Body of pancreas (tissue), 4 donors: ENCODE measurements at regions not wholly inside any gene's neighbourhood (a gene's known extent, or its start where the extent isn't known, plus 50 kb on each side); places are given as distances from the start of the nearest gene placed in this dataset.

ENCODE experiments used
- ATAC-seq: fragments of 150-250 bp; one replicate; pipeline ENCODE4 v1.9.1; 2016
- DNase-seq, 4 donors: peaks; one replicate each; pipeline ENCODE4 v3.0.0-alpha.2; 2019
- H3K27ac ChIP-seq, 4 donors: fragments of 200-600 bp; sonication (generic); 1 replicate in 3 of 4; 2 replicates in 1 of 4; pipeline versions ENCODE4 v1.5.1 to v1.6.1; 2016 to 2019; ENCODE audit warnings: mild to moderate bottlenecking in 1 of 4, mixed read lengths in 1 of 4, moderate library complexity in 1 of 4
- H3K27me3 ChIP-seq, 2 donors: fragments of 200-600 bp; sonication (generic); one replicate each; pipeline ENCODE4 v1.6.0; 2016; ENCODE audit warnings: mild to moderate bottlenecking in 1 of 2
- H3K36me3 ChIP-seq, 2 donors: fragments of 200-600 bp; sonication (generic); replicated peaks in 1 of 2; 2 replicates each; pipeline ENCODE4 v1.5.1; 2016; ENCODE audit warnings: low read depth in 2 of 2; ENCODE audit not compliant: insufficient read depth in 1 of 2
- H3K4me1 ChIP-seq: fragments of 200-600 bp; sonication (generic); one replicate; pipeline ENCODE4 v1.6.0; 2016
- H3K4me3 ChIP-seq, 2 donors: fragments of 200-600 bp; sonication (generic); 1 replicate in 1 of 2; 2 replicates in 1 of 2; pipeline ENCODE4 v1.5.1; 2016 to 2019
- H3K9me3 ChIP-seq, 3 donors: fragments of 200-600 bp; sonication (generic); 1 replicate in 2 of 3; 2 replicates in 1 of 3; pipeline ENCODE4 v1.5.1; 2016
- POLR2A ChIP-seq, 3 donors: fragments of 450-650 bp; IDR thresholded peaks; one replicate each; pipeline ENCODE4 v1.6.1; 2016; ENCODE audit warnings: antibody characterized with exemption in 3 of 3, mild to moderate bottlenecking in 2 of 3
- WGBS, 2 donors: methylation state at CpG; one replicate each; pipeline ENCODE4 v1.1.5; 2017; 5-methylcytosine and 5-hydroxymethylcytosine counted together
- intact Hi-C: fragments of 100-400 bp; cut with DNase I; formaldehyde crosslinking; loops from one replicate; pipeline ENCODE4 v1.15.1; 2023
- TF ChIP-seq, protein P1 (sequence below), 7 experiments: fragments of 450-650 bp in 4 of 7; fragments of 200-600 bp in 3 of 7; sonication (generic) in 3 of 7; IDR thresholded peaks; one replicate each; pipeline ENCODE4 v1.5.1; 2016 to 2019; ENCODE audit warnings: antibody characterized with exemption in 7 of 7

DNA sequence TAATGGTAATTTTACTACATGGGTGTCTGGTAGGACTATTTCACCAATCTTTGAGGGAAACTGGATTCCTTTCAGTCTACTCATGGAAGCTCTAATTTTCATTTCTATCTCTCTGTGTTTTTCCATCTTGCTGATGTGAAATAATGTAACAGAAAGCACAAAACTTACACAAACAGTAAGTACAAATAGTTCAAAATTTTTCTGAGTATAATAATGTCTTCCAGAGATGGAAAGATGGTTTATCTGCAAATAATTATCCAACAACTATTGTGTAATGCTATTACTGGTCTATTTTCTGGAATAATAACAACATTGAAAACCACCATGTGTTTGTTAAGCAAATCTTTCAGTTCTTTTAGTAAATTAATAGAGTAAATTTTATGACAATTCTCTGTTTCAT is 565.8 kb upstream of the MGMT start:
- Histone ChIP-seq H3K27me3 (no peaks in the 10 kb centered on the region), H3K27ac (no peak overlapping the region), H3K4me1 (no peaks in the 10 kb centered on the region), H3K4me3 (no peak overlapping the region), H3K9me3 (no peaks in the 10 kb centered on the region), H3K36me3 (no peaks in the 10 kb centered on the region)
- intact Hi-C loops = no loop called here
- no peak for DNase-seq
- ATAC-seq = no peak
- TF ChIP-seq POLR2A (IDR thresholded peaks at IDR 0.05) = no peak
- TF ChIP-seq, protein P1, sequence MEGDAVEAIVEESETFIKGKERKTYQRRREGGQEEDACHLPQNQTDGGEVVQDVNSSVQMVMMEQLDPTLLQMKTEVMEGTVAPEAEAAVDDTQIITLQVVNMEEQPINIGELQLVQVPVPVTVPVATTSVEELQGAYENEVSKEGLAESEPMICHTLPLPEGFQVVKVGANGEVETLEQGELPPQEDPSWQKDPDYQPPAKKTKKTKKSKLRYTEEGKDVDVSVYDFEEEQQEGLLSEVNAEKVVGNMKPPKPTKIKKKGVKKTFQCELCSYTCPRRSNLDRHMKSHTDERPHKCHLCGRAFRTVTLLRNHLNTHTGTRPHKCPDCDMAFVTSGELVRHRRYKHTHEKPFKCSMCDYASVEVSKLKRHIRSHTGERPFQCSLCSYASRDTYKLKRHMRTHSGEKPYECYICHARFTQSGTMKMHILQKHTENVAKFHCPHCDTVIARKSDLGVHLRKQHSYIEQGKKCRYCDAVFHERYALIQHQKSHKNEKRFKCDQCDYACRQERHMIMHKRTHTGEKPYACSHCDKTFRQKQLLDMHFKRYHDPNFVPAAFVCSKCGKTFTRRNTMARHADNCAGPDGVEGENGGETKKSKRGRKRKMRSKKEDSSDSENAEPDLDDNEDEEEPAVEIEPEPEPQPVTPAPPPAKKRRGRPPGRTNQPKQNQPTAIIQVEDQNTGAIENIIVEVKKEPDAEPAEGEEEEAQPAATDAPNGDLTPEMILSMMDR (IDR thresholded peaks at IDR 0.05) = no peak

DNA sequence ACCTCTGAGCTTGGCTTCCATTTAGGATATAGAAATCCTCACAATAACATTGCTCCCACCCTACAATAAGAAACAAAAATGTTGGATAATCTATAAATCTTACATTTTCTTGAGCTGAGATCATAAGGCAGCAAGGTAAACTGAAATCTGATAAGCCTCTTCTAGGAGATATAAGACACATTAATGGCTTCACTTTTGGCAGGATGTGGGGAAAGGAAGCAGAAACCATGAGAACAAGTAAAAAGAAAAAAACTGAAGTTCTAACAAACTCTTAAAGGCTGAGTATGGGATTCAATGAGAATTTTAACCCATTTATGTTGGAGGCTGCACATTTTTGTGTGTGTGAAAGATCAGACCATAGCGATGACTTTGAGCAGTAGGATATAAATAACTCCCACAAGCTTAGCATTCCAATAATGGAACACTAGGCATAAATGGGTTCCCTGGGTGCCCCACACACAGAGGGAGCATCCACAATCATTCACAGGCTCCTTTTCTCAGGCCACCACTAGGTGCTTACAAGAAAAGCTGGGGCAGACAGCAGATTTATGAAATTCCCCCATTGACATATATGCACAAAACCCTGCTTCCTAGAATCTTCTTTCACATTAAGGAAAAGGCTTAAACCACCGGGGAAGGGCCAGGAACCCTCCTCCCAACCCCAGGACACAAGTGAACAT is 564.9 kb upstream of the MGMT start:
- Histone ChIP-seq H3K27me3 (no peaks in the 10 kb centered on the region), H3K4me3 (no peak overlapping the region), H3K27ac (no peak overlapping the region), H3K4me1 (no peaks in the 10 kb centered on the region), H3K9me3 (no peaks in the 10 kb centered on the region), H3K36me3 (no peaks in the 10 kb centered on the region)
- intact Hi-C loops = no loop called here
- WGBS, 2 donors = 65 to 76% methylated on average over 2 of the region's 2 CpGs
- no peak for DNase-seq
- no peak for ATAC-seq
- no peak for TF ChIP-seq POLR2A (IDR thresholded peaks at IDR 0.05)
- TF ChIP-seq, protein P1 (IDR thresholded peaks at IDR 0.05) = no peak

DNA sequence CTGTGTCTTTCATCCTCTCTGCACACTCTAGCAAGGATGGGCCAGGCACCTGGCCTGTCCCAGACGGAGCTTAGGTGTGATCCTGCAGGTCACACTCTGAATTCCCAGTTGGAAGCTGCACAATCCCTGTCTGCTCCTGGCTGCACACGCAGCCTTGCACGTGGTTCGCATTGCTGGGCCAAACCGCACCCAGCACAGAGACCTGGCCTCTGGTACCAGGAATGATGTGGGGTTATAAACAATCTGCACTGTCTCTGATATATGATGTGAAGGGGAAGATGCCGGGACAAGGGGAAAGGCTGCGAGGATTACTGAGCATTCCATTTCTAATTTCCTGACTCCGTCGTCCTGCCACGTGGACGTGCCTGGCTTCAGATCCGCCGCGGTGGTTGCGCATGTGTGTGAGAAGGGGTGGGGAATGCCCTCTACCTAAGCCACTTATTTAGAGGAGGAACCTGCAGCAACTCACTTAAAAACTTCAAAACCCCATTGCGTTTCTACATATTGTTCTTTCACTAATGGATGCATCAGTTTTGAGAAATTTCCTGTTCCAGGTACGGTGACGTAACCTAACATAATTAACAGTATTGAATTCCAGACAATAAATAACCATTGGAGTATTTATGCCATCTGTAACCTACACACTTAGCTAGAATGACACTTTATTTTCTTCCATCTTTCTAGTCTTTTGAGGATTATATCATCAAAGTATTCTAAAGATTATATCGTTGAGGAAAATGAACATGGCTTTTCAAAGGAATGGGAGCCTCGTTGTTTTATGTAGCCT is 559.7 kb upstream of the MGMT start:
- TF ChIP-seq, protein P1 (IDR thresholded peaks at IDR 0.05) = no peak
- no peak for TF ChIP-seq POLR2A (IDR thresholded peaks at IDR 0.05)
- no peaks in the 10 kb centered on the region for H3K9me3 ChIP-seq
- H3K4me3 ChIP-seq = no peak overlapping the region
- no peak for DNase-seq
- intact Hi-C loops = no loop called here
- 76 to 82% methylated on average over 19 to 20 of the region's 20 CpGs for WGBS, 2 donors
- ATAC-seq = no peak
- H3K27me3 ChIP-seq = no peaks in the 10 kb centered on the region
- no peak overlapping the region for H3K27ac ChIP-seq
- no peaks in the 10 kb centered on the region for H3K36me3 ChIP-seq
- no peaks in the 10 kb centered on the region for H3K4me1 ChIP-seq

DNA sequence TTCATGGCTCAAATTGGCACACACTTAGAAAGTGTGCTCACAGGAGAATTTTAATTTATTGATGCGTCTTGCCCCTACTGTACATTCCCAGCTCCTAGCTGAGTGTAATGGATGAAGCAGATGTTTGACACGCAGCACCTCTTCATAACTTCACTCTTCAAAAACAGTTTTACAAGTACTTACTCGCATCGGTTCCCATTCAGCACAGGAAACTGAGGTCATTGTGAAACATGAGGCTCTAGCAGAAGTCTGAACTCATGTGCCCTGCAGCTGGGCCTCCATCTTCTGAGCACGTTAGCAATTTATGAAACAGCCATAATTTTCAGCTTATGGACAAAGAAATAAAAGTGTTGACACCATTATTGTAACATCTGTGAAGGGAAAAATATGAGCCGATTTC is 558.9 kb upstream of the MGMT start:
- Histone ChIP-seq H3K9me3 (no peaks in the 10 kb centered on the region), H3K36me3 (no peaks in the 10 kb centered on the region), H3K27me3 (no peaks in the 10 kb centered on the region), H3K4me1 (no peaks in the 10 kb centered on the region), H3K4me3 (no peak overlapping the region), H3K27ac (no peak overlapping the region)
- ATAC-seq (no peak), DNase-seq (no peak)
- intact Hi-C loops = no loop called here
- WGBS, 2 donors = 46 to 61% methylated on average over 6 of the region's 6 CpGs
- TF ChIP-seq, protein P1 (IDR thresholded peaks at IDR 0.05) = no peak
- no peak for TF ChIP-seq POLR2A (IDR thresholded peaks at IDR 0.05)
